ENCODE measurements at regions not wholly inside any gene's neighbourhood (a gene's known extent, or its start where the extent isn't known, plus 50 kb on each side); places are given as distances from the start of the nearest gene placed in this dataset.
"Not testable (repeated sequence)": the region's sequence is repeated elsewhere in the genome, so short reads cannot be mapped to it uniquely, and the experiment has no call there.

DNA sequence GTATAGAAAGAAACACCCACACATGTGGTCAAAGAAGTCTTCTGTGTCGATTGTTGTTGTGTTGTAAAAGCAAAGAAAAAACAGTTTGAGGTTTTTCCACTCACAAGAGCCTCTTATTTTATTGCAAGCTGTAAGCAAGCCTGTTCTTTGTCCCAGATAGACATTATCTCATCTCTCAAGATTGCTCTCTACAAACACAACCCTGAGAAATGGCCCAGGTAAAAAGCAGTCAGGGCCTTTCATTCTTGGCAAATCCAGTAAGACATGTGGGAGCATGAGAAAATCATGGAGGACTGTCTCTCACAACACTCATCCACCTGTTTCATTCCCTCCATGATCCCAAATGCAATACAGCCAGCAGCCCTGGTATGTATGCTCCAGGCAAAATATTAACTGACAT is 286.6 kb upstream of the POU5F2 start:
- intact Hi-C loops (cut with DNase I) = no loop called here
- no peak for DNase-seq

DNA sequence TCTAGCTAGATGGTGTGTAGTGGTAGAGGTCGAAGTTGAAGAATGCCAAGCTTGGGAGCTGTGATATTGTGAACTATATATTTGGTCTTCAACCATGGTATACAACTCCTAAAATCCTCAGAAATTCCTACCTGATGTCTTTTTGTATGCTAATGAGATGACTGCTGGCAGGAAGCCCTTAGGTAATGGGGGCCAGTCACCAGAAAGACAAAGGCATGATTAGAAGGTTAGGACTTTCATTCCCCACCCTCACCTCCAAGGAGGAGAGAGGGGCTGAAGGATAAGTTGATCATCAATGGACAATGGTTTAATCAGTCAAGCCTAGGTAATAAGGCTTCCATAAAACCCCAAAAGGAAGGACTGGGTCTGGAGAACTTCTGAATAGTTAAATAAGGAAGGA is 285.7 kb upstream of the POU5F2 start:
- intact Hi-C loops (cut with DNase I) = no loop called here

DNA sequence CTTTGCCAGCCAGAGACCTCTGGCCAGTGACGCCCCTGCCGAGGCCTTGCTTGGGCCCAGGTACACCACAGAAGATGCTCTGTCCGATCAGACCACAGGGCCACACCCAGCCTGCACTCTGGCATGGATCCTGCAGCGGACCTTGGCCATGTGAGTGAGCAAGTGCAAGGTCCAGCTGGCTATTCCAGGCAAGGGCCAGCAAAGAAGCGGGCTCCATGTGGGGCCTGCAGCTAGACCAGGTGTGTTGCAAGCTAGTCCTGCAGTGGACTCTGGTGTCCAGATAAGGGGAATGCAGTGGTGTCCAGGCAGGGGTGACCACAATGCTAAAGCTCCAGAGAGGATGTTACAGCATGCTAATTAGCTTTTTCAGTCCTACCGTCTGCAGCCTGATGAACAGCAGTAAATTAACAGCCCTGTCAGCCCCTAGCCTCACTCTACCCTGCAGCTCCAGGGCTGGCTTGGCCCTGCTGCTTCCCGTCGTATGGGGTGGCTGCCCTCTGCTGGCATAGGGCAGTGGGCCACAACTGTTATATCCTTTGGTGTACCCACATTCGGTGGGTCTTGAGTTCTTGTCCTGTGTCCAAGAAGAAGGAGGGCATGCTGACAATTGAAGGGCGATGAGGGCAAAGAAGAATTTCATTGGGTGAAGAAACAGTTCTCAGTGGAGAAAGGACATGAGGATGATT is 284.5 kb upstream of the POU5F2 start:
- peak in 2 of 10 donors; percentile 49 to 67 for DNase-seq
- intact Hi-C loops (cut with DNase I) = no loop called here

More for the DNA sequence above, 285.7 kb upstream of the POU5F2 start:
- no peak for DNase-seq

DNA sequence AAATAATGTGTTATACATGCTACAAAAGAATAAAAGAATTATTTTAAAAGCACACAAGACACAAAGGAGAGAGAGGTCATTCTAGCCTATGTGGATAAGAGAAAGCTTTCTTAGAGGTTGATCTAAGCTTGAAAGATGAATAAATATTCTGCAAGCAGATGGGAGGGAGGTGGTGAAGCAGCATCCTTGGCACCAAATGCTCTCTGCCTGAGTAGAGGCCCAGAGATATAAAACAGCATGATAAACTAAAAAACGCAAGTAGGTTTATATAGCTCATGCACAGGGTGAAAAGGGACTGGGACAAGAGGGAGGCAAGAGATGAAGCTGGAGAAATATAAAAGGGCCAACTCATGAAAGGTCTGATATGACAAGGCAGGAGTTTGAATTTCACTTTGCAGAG is 283.2 kb upstream of the POU5F2 start:
- peak in 1 of 10 donors; percentile 63 for DNase-seq
- intact Hi-C loops (cut with DNase I) = no loop called here

GRCh38 chr5:94024101-94024500 is 282.7 kb upstream of the POU5F2 start:
- DNase-seq = no peak
- intact Hi-C loops (cut with DNase I) = no loop called here

GRCh38 chr5:94021246-94021645 is 279.8 kb upstream of the POU5F2 start:
- no peak for DNase-seq
- intact Hi-C loops (cut with DNase I) = no loop called here

- no peak for DNase-seq
- intact Hi-C loops (cut with DNase I) = no loop called here
Measured at GRCh38 chr5:94017579-94017978, 276.2 kb upstream of the POU5F2 start.

GRCh38 chr5:94010814-94011213 is 269.4 kb upstream of the POU5F2 start:
- intact Hi-C loops (cut with DNase I) = no loop called here
- DNase-seq = no peak

- intact Hi-C loops (cut with DNase I) = no loop called here
- no peak for DNase-seq
Measured at GRCh38 chr5:94009161-94009560, 267.8 kb upstream of the POU5F2 start.

GRCh38 chr5:93998951-93999455 is 257.6 kb upstream of the POU5F2 start:
- intact Hi-C loops (cut with DNase I) = no loop called here

GRCh38 chr5:93997562-93997961 is 256.2 kb upstream of the POU5F2 start:
- intact Hi-C loops (cut with DNase I) = no loop called here
- no peak for DNase-seq

More at GRCh38 chr5:93998951-93999455, 257.6 kb upstream of the POU5F2 start:
- DNase-seq = no peak

- no peak for DNase-seq
- intact Hi-C loops (cut with DNase I) = no loop called here
Measured at GRCh38 chr5:93995126-93995621, 253.8 kb upstream of the POU5F2 start.

- no peak for DNase-seq
Measured at GRCh38 chr5:93993161-93993560, 251.8 kb upstream of the POU5F2 start.

DNA sequence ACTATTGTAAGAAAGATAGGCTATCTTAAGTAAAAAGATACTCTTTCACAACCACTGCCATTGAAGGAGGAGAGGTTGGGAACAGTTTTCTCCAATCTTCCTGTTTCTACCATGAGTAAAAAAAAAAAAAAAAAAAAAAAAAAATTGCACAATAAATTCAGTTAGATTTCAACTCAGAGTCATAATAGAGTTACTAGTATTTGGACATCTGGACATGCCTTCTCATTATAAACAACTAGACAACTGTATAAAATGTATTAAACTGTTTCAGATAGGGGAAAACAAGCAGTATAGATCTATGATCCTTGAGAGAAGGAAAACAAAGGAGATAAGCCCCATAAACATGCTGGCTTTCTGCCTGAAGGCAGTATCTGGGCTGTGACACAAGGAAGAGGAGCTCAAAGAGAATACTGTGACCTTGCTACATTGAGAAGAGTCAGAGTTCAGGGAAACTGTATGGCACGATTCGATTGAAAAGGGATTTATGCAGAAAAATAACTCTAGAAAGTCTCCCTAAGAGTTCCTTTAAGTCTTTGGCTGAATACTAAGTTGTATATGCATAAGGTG is 249.2 kb upstream of the POU5F2 start:
- intact Hi-C loops (cut with DNase I) = no loop called here
- no peak for DNase-seq

More at GRCh38 chr5:93993161-93993560, 251.8 kb upstream of the POU5F2 start:
- intact Hi-C loops (cut with DNase I) = no loop called here

GRCh38 chr5:93985940-93986570 is 244.7 kb upstream of the POU5F2 start:
- intact Hi-C loops (cut with DNase I) = not testable (repeated sequence)
- peak in 3 of 10 donors; percentile 61 to 81 (median 70) for DNase-seq

- intact Hi-C loops (cut with DNase I) = no loop called here
- DNase-seq = no peak
Measured at GRCh38 chr5:93978222-93978621, 236.8 kb upstream of the POU5F2 start.

GRCh38 chr5:93967923-93968322 is 226.5 kb upstream of the POU5F2 start:
- DNase-seq = no peak
- intact Hi-C loops (cut with DNase I) = no loop called here

- intact Hi-C loops (cut with DNase I) = no loop called here
- no peak for DNase-seq
Measured at GRCh38 chr5:93964421-93964820, 223.0 kb upstream of the POU5F2 start.

DNA sequence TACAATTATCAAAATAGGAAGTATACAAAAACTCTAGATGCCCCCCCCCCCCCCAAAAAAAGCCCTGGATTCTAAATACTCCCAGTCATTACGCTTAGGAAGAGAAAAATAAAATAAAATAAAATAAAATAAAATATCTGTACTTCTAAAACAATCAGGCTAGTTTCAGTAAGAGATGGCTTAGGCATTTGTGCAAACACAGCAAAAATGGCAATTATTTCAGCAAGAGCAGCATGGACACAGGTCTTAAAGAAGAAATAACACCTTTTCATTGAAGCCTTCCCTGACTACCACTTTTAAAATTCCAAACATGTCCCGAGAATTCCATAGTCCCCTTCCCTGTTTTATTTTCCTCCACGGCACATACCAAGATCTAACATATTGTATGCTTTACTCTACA is 218.6 kb upstream of the POU5F2 start:
- intact Hi-C loops (cut with DNase I) = no loop called here
- no peak for DNase-seq

GRCh38 chr5:93956006-93956405 is 214.6 kb upstream of the POU5F2 start:
- no peak for DNase-seq
- intact Hi-C loops (cut with DNase I) = no loop called here

GRCh38 chr5:93954421-93955069 is 213.1 kb upstream of the POU5F2 start:
- intact Hi-C loops (cut with DNase I) = no loop called here

More at GRCh38 chr5:93954421-93955069, 213.1 kb upstream of the POU5F2 start:
- DNase-seq = peak in 1 of 10 donors; percentile 14

All from posterior cingulate gyrus (tissue), 11 donors.